ES-I3 (cell line): ENCODE measurements at regions not wholly inside any gene's neighbourhood (a gene's known extent, or its start where the extent isn't known, plus 50 kb on each side); places are given as distances from the start of the nearest gene placed in this dataset.

Source experiments
- H3K36me3 ChIP-seq: 2 replicates; pipeline ENCODE4 v1.6.1; 2013; ENCODE audit warnings: mild to moderate bottlenecking, low read length, control low read depth, moderate library complexity; ENCODE audit not compliant: insufficient read depth
- H3K4me1 ChIP-seq: 2 replicates; pipeline ENCODE4 v1.6.1; 2013; ENCODE audit warnings: mild to moderate bottlenecking, control low read depth, low read length; ENCODE audit not compliant: insufficient read depth
- H3K9ac ChIP-seq: 2 replicates; pipeline ENCODE4 v1.6.1; 2013; ENCODE audit warnings: low read depth, mild to moderate bottlenecking, low read length, moderate library complexity
- H3K9me3 ChIP-seq: 2 replicates; pipeline ENCODE4 v1.6.1; 2013; ENCODE audit warnings: mild to moderate bottlenecking, low read length, moderate library complexity; ENCODE audit not compliant: control insufficient read depth, insufficient read depth

GRCh38 chr3:144384241-144384979, 412.8 kb downstream of the DIPK2A start:
- H3K9me3 ChIP-seq, result no peaks in the 10 kb centered on the region
- peaks cover 7% of the 10 kb centered on the region for H3K4me1 ChIP-seq
- no peak overlapping the region for H3K9ac ChIP-seq
- no peaks in the 10 kb centered on the region for H3K36me3 ChIP-seq

DNA sequence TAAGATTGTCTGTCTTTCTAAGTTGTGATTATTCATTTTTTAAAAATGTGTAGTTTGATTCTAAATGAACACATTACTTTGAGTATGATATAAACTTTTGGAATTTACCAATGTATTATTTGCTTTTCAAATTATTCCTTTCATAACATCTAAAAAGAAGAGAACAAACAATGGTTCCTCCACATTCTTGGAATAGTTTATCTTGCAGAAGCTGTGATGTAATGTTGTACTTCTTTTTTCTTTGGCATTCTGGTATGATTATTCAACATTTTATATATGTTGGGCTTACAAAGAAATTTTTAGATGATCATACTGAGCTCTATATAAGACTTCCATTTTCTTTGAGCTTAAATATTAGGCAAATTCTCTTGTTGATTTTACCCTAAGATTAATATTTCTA, 419.2 kb downstream of the DIPK2A start:
- Histone ChIP-seq H3K9ac (no peak overlapping the region), H3K36me3 (no peaks in the 10 kb centered on the region), H3K4me1 (peaks cover 6% of the 10 kb centered on the region; the same call in 1 of the 2 replicates), H3K9me3 (no peaks in the 10 kb centered on the region)

DNA sequence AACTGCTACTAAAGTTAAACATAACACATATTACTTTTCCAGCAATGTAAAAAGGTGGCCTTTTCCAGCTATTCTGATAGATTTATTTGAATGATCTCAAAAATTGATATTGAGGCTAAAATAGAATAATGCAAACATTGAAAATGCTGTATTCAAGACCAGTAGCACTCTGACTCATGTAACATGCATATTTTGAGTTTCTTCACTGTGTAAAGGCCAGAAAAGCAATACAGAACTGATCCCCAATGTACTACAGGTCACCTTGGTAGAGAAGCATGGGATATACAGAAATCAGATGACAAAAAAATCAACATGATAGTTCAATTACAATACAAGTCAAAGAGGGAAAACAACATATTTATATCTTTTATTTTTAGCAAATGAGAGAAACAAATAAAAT, 419.6 kb downstream of the DIPK2A start:
- Histone ChIP-seq H3K4me1 (peaks cover 6% of the 10 kb centered on the region; the same call in 1 of the 2 replicates), H3K9ac (no peak overlapping the region), H3K9me3 (no peaks in the 10 kb centered on the region), H3K36me3 (no peaks in the 10 kb centered on the region)

DNA sequence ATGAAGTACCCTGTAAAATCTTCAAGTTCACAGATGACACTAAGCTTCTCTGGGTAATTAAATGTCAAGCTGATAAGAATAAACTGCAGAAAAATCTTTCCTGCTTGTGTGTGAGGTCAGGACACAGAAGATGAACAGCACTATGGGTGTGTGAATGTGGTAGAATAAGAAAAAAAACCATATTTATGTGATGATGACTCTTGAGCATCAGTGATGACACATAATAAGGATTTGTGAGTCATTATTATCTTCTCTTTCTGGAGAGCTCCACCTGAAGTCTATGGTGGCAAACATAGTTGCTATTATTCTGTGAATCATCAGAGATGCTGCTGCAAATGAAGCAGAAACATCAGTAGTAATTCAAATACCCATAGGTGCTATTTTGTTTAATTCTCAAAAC, 422.4 kb downstream of the DIPK2A start:
- Histone ChIP-seq H3K9me3 (no peaks in the 10 kb centered on the region), H3K9ac (no peak overlapping the region), H3K36me3 (no peaks in the 10 kb centered on the region), H3K4me1 (peaks cover 6% of the 10 kb centered on the region; the same call in 1 of the 2 replicates)

DNA sequence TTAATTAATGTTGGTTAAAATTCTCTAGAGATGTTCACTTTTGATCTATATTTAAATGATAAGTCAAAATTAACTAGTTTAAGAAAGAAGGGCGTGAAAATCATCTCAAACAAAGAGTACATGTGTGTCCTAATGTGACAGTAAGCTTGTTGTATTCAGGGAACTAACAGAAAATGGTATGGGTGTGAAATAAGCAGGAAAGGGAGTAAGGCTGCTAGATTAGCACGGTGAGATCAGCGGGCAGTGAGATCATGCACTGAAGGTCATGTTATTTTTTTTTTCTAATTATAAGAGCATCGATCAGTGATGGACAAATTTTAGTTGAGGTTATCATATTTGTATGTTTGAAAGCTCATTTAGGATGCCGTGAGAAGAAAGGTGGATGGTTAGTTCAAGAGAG, 430.8 kb downstream of the DIPK2A start:
- Histone ChIP-seq H3K9ac (no peak overlapping the region), H3K36me3 (no peaks in the 10 kb centered on the region), H3K4me1 (no peaks in the 10 kb centered on the region), H3K9me3 (no peaks in the 10 kb centered on the region)

DNA sequence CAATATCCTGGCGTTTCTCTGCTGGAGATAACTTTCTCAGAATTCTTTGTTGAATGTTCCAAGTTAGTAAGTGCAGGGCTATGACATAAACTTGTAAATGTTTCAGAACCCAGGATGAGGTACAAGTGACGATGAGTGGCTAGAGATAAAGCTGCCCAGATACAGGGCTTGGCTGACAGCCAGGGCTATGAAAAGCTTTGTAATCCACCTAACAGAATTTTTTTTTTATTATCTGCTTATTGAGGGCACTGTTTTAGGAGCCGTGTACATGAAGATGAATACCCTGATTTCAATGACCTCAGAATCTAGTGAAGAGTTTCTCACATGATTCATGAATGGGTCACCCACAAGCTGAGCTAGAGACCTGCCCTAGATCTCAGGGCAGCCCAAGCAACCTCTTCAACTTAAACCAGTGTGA, 431.4 kb downstream of the DIPK2A start:
- Histone ChIP-seq H3K9me3 (no peaks in the 10 kb centered on the region), H3K9ac (no peak overlapping the region), H3K4me1 (no peaks in the 10 kb centered on the region), H3K36me3 (no peaks in the 10 kb centered on the region)

GRCh38 chr3:144407335-144407734, 435.7 kb downstream of the DIPK2A start:
- no peak overlapping the region for H3K9ac ChIP-seq
- H3K9me3 ChIP-seq, result no peaks in the 10 kb centered on the region
- H3K36me3 ChIP-seq, result no peaks in the 10 kb centered on the region
- H3K4me1 ChIP-seq, result no peaks in the 10 kb centered on the region

DNA sequence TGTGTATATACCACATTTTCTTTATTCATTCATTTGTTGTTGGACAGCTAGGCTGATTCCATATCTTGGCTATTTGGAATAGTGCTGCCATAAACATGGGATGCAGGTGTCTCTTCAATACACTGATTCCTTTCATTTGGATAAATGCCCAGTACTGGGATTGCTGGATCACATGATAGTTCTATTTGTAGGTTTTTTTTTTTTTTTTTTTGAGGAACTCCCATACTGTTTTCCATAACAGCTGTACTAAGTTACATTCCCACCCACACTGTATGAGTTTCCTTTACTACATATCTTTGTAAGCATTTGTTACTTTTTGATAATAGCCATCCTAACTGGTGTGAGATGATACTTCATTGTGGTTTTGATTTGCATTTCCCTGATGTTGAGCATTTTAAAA, 437.7 kb downstream of the DIPK2A start:
- H3K9me3 ChIP-seq, result no peaks in the 10 kb centered on the region
- H3K9ac ChIP-seq, result no peak overlapping the region
- H3K36me3 ChIP-seq, result no peaks in the 10 kb centered on the region
- no peaks in the 10 kb centered on the region for H3K4me1 ChIP-seq

- no peaks in the 10 kb centered on the region for H3K36me3 ChIP-seq
- no peak overlapping the region for H3K9ac ChIP-seq
- H3K4me1 ChIP-seq, result no peaks in the 10 kb centered on the region
- no peaks in the 10 kb centered on the region for H3K9me3 ChIP-seq
Observed at GRCh38 chr3:144413068-144413467, 441.4 kb downstream of the DIPK2A start.

- no peaks in the 10 kb centered on the region for H3K36me3 ChIP-seq
- H3K9ac ChIP-seq, result no peak overlapping the region
- H3K4me1 ChIP-seq, result no peaks in the 10 kb centered on the region
- no peaks in the 10 kb centered on the region for H3K9me3 ChIP-seq
Observed at GRCh38 chr3:144415492-144415891, 443.9 kb downstream of the DIPK2A start.

GRCh38 chr3:144424606-144425005, 453.0 kb downstream of the DIPK2A start:
- H3K36me3 ChIP-seq, result no peaks in the 10 kb centered on the region
- H3K9ac ChIP-seq, result no peak overlapping the region
- H3K9me3 ChIP-seq, result no peaks in the 10 kb centered on the region
- peaks cover 1% of the 10 kb centered on the region; the same call in 1 of the 2 replicates for H3K4me1 ChIP-seq

DNA sequence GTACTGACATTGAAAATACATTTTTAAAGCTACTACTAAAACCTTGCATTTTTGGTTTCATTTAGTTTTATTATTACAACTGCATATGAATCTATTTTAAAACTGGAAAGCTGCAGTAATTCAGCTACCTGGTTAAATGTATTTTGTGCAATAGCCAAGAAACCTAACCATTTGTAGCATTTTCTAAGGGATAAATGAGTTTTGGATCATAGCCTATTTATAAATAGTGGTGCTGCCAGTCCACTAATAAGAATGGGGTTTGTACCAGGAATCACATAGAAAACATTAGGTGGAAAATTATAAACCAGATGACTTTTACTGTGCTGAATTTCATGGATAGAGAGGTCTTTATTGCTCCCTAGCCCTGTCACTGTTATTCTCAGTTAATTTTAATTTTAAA, 454.7 kb downstream of the DIPK2A start:
- H3K4me1 ChIP-seq, result peaks cover 8% of the 10 kb centered on the region; the same call in 1 of the 2 replicates
- no peaks in the 10 kb centered on the region for H3K36me3 ChIP-seq
- no peak overlapping the region for H3K9ac ChIP-seq
- no peaks in the 10 kb centered on the region for H3K9me3 ChIP-seq

DNA sequence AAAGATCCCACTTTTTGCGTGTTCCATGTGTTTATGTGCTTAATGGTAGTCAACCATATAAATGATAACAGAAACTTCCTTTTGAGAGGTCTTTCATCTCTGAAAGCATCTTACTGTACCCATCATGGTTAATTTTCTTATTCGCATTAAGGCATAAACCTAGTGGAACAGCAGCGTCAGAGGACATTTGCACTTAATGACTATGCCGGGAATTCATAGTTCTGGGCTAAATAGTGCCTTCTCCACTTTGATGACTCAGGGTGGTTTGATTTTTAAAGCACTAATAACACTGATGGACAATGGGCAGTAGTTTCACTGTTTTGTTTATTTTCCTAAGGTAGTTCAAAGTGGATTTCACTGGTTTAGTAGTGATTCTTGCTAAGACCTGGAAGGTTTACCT, 455.3 kb downstream of the DIPK2A start:
- Histone ChIP-seq H3K9ac (no peak overlapping the region), H3K9me3 (no peaks in the 10 kb centered on the region), H3K4me1 (peaks cover 8% of the 10 kb centered on the region; the same call in 1 of the 2 replicates), H3K36me3 (no peaks in the 10 kb centered on the region)

DNA sequence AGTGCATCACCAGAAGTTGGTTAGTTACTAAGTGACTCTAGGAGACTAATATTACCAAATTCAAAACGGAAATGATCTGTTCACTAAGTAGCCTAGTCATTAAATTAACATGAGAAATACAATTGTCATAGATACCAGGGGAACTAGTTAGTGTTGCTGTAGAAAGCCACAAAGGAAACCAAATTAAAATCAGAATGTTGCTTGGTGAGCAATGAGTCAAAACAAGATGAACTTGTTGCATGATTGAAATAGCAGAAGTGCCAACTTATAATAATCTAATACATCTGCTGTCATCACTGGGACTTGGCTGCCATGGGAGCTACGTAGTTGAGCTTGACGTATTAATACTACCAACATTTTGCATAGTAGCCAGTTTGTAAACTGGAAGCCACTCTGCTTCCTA, 458.1 kb downstream of the DIPK2A start:
- Histone ChIP-seq H3K36me3 (no peaks in the 10 kb centered on the region), H3K9me3 (no peaks in the 10 kb centered on the region), H3K9ac (no peak overlapping the region), H3K4me1 (peaks cover 8% of the 10 kb centered on the region; the same call in 1 of the 2 replicates)

DNA sequence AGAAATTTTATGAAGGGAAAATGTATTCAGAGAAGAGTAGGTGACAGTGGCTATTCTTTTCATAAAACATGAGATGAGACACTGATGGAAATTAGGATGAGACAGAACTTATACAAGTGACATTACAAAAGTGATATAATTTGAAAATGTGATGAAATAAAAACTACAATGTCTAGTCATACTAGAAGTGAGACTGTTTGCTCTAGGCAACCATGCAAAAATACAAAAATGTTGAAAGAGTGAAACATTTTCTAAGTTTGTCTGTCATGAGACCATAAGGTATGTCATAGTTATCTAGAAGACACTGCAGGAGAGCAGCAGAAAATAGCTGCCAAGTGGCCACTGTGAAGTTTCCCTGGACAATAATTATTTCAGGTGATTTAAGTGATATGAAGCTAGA, 459.5 kb downstream of the DIPK2A start:
- peaks cover 8% of the 10 kb centered on the region; the same call in 1 of the 2 replicates for H3K4me1 ChIP-seq
- H3K9ac ChIP-seq, result no peak overlapping the region
- no peaks in the 10 kb centered on the region for H3K9me3 ChIP-seq
- H3K36me3 ChIP-seq, result no peaks in the 10 kb centered on the region
